ENCODE measurements at regions not wholly inside any gene's neighbourhood (a gene's known extent, or its start where the extent isn't known, plus 50 kb on each side); places are given as distances from the start of the nearest gene placed in this dataset.

GRCh38 chr20:12924126-12924525, 84.6 kb upstream of the SPTLC3 start:
- DNase-seq (ENCODE audit: low read depth) = no peak
- TF ChIP-seq CTCF (conservative IDR thresholded peaks at IDR 0.05; ENCODE audit: low read depth, low read length) = no peak
- H3K4me3 ChIP-seq (ENCODE audit: low read length) = no peak overlapping the region

GRCh38 chr20:12925210-12925755, 83.5 kb upstream of the SPTLC3 start:
- peak; percentile 48 for DNase-seq (ENCODE audit: low read depth)
- no peak overlapping the region for H3K4me3 ChIP-seq (ENCODE audit: low read length)
- peak; percentile 88 for TF ChIP-seq CTCF (conservative IDR thresholded peaks at IDR 0.05; ENCODE audit: low read depth, low read length)

GRCh38 chr20:12925863-12926793, 82.6 kb upstream of the SPTLC3 start:
- H3K4me3 ChIP-seq (ENCODE audit: low read length) = no peak overlapping the region
- no peak for TF ChIP-seq CTCF (conservative IDR thresholded peaks at IDR 0.05; ENCODE audit: low read depth, low read length)
- DNase-seq (ENCODE audit: low read depth) = no peak

- DNase-seq (ENCODE audit: low read depth) = no peak
- TF ChIP-seq CTCF (conservative IDR thresholded peaks at IDR 0.05; ENCODE audit: low read depth, low read length) = no peak
- no peak overlapping the region for H3K4me3 ChIP-seq (ENCODE audit: low read length)
Measured at GRCh38 chr20:12927489-12927888, 81.3 kb upstream of the SPTLC3 start.

- no peak overlapping the region for H3K4me3 ChIP-seq (ENCODE audit: low read length)
- no peak for TF ChIP-seq CTCF (conservative IDR thresholded peaks at IDR 0.05; ENCODE audit: low read depth, low read length)
- no peak for DNase-seq (ENCODE audit: low read depth)
Measured at GRCh38 chr20:12928358-12928754, 80.4 kb upstream of the SPTLC3 start.

GRCh38 chr20:12928755-12929401, 79.9 kb upstream of the SPTLC3 start:
- TF ChIP-seq CTCF (conservative IDR thresholded peaks at IDR 0.05; ENCODE audit: low read depth, low read length) = no peak
- H3K4me3 ChIP-seq (ENCODE audit: low read length) = no peak overlapping the region
- peak; percentile 6 for DNase-seq (ENCODE audit: low read depth)
